Caco-2 (cell line): ENCODE measurements at regions not wholly inside any gene's neighbourhood (a gene's known extent, or its start where the extent isn't known, plus 50 kb on each side); places are given as distances from the start of the nearest gene placed in this dataset.

Source experiments
- BruUV-seq: library from RNA; stranded (reverse); fragments of 400-500 nt; replicated peaks from 2 replicates; lab custom pipeline; 2021; lab: Mats Ljungman, UMichigan
- CTCF ChIA-PET: fragments of 300-600 bp; sonication (Branson Sonifier 250); formaldehyde crosslinking; loops from one replicate; lab custom pipeline; 2022; ENCODE audit warnings: antibody characterized with exemption; lab: Charles Lee
- POLR2A ChIA-PET: fragments of 300-600 bp; sonication (Branson Sonifier 250); formaldehyde crosslinking; loops from one replicate; lab custom pipeline; 2022; ENCODE audit warnings: antibody characterized with exemption; lab: Charles Lee
- DNase-seq, 2 experiments: peaks; one replicate each; pipeline versions ENCODE4 v3.0.0 to v3.0.0-alpha.2; 2020 to 2022
- H3K27me3 ChIP-seq: replicated peaks from 2 replicates; pipeline ENCODE4 v1.6.0; 2011; ENCODE audit warnings: low read length; ENCODE audit not compliant: control insufficient read depth, insufficient read depth
- H3K36me3 ChIP-seq: 2 replicates; pipeline ENCODE4 v1.5.1; 2011; ENCODE audit warnings: low read length; ENCODE audit not compliant: control insufficient read depth, insufficient read depth
- H3K4me1 ChIP-seq: fragments of 250-450 bp; sonication (Bioruptor Pico); 2 replicates; pipeline ENCODE4 v1.5.1; 2020; ENCODE audit warnings: mild to moderate bottlenecking
- H3K4me3 ChIP-seq: 2 replicates; pipeline ENCODE4 v1.5.1; 2011; ENCODE audit warnings: low read depth, mild to moderate bottlenecking, control low read depth, low read length
- H3K9me3 ChIP-seq: fragments of 250-450 bp; sonication (Bioruptor Pico); 2 replicates; pipeline ENCODE4 v1.5.1; 2020; ENCODE audit warnings: mild to moderate bottlenecking, moderate library complexity
- H3K27ac Mint-ChIP-seq: one replicate; pipeline ENCODE4 v1.8.0; 2022; ENCODE audit warnings: mixed read lengths; ENCODE audit not compliant: unreplicated experiment
- H3K27me3 Mint-ChIP-seq: one replicate; pipeline ENCODE4 v1.8.0; 2022; ENCODE audit warnings: mixed read lengths; ENCODE audit not compliant: insufficient read depth, unreplicated experiment
- H3K36me3 Mint-ChIP-seq: one replicate; pipeline ENCODE4 v1.8.0; 2022; ENCODE audit warnings: mild to moderate bottlenecking, mixed read lengths; ENCODE audit not compliant: insufficient read depth, unreplicated experiment
- H3K4me1 Mint-ChIP-seq: one replicate; pipeline ENCODE4 v1.8.0; 2022; ENCODE audit warnings: low read depth, mixed read lengths; ENCODE audit not compliant: unreplicated experiment
- H3K4me3 Mint-ChIP-seq: one replicate; pipeline ENCODE4 v1.8.0; 2022; ENCODE audit warnings: mild to moderate bottlenecking, moderate library complexity, mixed read lengths; ENCODE audit not compliant: unreplicated experiment
- H3K9me3 Mint-ChIP-seq: one replicate; pipeline ENCODE4 v1.8.0; 2022; ENCODE audit warnings: mixed read lengths; ENCODE audit not compliant: unreplicated experiment
- intact Hi-C: fragments of 100-400 bp; cut with micrococcal nuclease; formaldehyde crosslinking; loops from one replicate; pipeline ENCODE4 v1.10.0; 2022; ENCODE audit not compliant: unreplicated experiment
- TF ChIP-seq, protein P1 (sequence below), 2 experiments: fragments of 200-600 bp in 1 of 2; IDR thresholded peaks; 1 replicate in 1 of 2; 2 replicates in 1 of 2; pipeline versions ENCODE4 v1.5.1 to v1.8.0; 2011 to 2022; ENCODE audit warnings: antibody characterized with exemption in 1 of 2, control low read depth in 1 of 2, inconsistent platforms in 1 of 2, low read depth in 1 of 2, low read length in 1 of 2, mild to moderate bottlenecking in 1 of 2, moderate library complexity in 1 of 2; ENCODE audit not compliant: insufficient read depth in 1 of 2, severe bottlenecking in 1 of 2, unreplicated experiment in 1 of 2

DNA sequence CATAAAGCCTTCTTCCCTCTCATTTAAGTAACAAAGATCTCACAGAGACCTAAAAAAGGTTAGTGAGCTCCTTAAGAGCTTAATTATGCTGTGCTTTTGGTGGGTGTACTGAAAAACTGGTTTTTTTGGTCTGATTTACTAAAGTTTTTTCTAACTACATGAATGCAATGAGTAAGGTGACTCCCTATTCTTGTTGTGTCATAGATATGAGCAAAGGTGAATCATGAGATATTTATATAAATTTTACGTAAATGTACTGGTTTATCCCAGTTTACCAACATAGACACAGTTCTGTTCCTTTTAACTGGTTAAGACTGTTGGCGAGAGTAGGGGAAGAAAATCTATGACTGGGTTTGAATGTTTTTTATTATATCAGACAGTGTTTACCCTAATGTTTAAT is 250.5 kb downstream of the NR2F1-AS1 start:
- TF ChIP-seq, protein P1, sequence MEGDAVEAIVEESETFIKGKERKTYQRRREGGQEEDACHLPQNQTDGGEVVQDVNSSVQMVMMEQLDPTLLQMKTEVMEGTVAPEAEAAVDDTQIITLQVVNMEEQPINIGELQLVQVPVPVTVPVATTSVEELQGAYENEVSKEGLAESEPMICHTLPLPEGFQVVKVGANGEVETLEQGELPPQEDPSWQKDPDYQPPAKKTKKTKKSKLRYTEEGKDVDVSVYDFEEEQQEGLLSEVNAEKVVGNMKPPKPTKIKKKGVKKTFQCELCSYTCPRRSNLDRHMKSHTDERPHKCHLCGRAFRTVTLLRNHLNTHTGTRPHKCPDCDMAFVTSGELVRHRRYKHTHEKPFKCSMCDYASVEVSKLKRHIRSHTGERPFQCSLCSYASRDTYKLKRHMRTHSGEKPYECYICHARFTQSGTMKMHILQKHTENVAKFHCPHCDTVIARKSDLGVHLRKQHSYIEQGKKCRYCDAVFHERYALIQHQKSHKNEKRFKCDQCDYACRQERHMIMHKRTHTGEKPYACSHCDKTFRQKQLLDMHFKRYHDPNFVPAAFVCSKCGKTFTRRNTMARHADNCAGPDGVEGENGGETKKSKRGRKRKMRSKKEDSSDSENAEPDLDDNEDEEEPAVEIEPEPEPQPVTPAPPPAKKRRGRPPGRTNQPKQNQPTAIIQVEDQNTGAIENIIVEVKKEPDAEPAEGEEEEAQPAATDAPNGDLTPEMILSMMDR (IDR thresholded peaks at IDR 0.05; ENCODE audit: insufficient read depth in 1 of 2, low read depth in 1 of 2, low read length in 1 of 2, severe bottlenecking in 1 of 2, unreplicated experiment in 1 of 2) = no peak
- Histone ChIP-seq H3K9me3 (no peaks in the 10 kb centered on the region), H3K4me3 (no peak overlapping the region), H3K27me3 (no peaks in the 10 kb centered on the region), H3K36me3 (no peaks in the 10 kb centered on the region), H3K4me1 (no peaks in the 10 kb centered on the region)
- ChIA-PET POLR2A (no interaction called here), CTCF (no interaction called here)
- Mint-ChIP-seq H3K36me3 (no peaks in the 10 kb centered on the region), H3K27ac (no peak overlapping the region), H3K9me3 (no peaks in the 10 kb centered on the region), H3K4me1 (no peaks in the 10 kb centered on the region), H3K27me3 (peaks cover 8% of the 10 kb centered on the region), H3K4me3 (no peak overlapping the region)
- no TSS peak for BruUV-seq
- intact Hi-C loops = no loop called here
- no peak for DNase-seq

DNA sequence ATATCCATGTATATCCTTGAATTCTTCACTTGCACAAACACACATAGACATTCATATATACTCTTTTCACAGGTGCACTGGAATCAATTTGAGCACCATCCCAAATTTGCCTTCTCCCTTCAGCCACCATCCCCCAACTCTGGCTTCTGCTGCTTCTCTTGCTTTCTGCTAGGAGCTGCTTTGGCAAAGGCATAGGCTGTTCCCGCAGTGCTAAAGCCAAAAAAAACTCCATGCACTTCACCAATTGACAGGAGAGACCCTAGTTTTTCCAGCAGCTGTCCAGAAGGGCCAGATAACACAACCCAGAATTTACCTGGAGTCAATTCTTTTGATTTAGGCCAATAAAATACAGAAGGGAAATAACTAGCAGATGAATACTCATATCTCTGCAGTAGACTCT is 251.3 kb downstream of the NR2F1-AS1 start:
- intact Hi-C loops = no loop called here
- no peaks in the 10 kb centered on the region for H3K4me1 ChIP-seq
- BruUV-seq = no TSS peak
- no peak for DNase-seq
- CTCF ChIA-PET = no interaction called here
- no peaks in the 10 kb centered on the region for H3K36me3 Mint-ChIP-seq
- H3K9me3 Mint-ChIP-seq = no peaks in the 10 kb centered on the region
- no peak overlapping the region for H3K27ac Mint-ChIP-seq
- no peaks in the 10 kb centered on the region for H3K36me3 ChIP-seq
- no peaks in the 10 kb centered on the region for H3K27me3 ChIP-seq
- POLR2A ChIA-PET = no interaction called here
- H3K9me3 ChIP-seq = no peaks in the 10 kb centered on the region
- TF ChIP-seq, protein P1 (IDR thresholded peaks at IDR 0.05; ENCODE audit: insufficient read depth in 1 of 2, low read depth in 1 of 2, low read length in 1 of 2, severe bottlenecking in 1 of 2, unreplicated experiment in 1 of 2) = no peak
- peaks cover 9% of the 10 kb centered on the region for H3K27me3 Mint-ChIP-seq
- no peak overlapping the region for H3K4me3 ChIP-seq
- no peaks in the 10 kb centered on the region for H3K4me1 Mint-ChIP-seq
- no peak overlapping the region for H3K4me3 Mint-ChIP-seq

DNA sequence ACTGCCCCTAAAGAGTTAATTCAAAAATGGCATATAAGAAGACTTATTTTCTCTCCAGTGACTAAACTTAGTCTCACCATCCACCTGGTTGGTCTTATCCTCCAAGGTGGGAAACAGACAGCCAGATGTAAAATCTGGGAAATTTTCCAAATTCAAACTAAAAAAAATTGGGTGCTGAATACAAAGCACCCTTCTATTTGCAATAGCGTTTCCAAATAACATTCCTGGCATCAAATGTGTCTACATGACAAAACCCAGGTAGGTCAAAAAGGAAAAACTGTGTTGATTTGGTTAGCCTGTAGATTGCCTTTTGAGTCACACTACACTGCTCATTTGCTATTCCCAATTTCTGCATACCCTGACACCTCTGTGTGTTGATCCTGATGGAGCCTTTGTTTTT is 252.2 kb downstream of the NR2F1-AS1 start:
- ChIA-PET POLR2A (no interaction called here), CTCF (no interaction called here)
- Histone ChIP-seq H3K36me3 (no peaks in the 10 kb centered on the region), H3K9me3 (no peaks in the 10 kb centered on the region), H3K4me3 (no peak overlapping the region), H3K27me3 (no peaks in the 10 kb centered on the region), H3K4me1 (no peaks in the 10 kb centered on the region)
- intact Hi-C loops = no loop called here
- H3K4me1 Mint-ChIP-seq = no peaks in the 10 kb centered on the region
- H3K36me3 Mint-ChIP-seq = no peaks in the 10 kb centered on the region
- H3K4me3 Mint-ChIP-seq = no peak overlapping the region
- TF ChIP-seq, protein P1 (IDR thresholded peaks at IDR 0.05; ENCODE audit: insufficient read depth in 1 of 2, low read depth in 1 of 2, low read length in 1 of 2, severe bottlenecking in 1 of 2, unreplicated experiment in 1 of 2) = no peak
- no peak overlapping the region for H3K27ac Mint-ChIP-seq
- no TSS peak for BruUV-seq
- H3K27me3 Mint-ChIP-seq = peaks cover 9% of the 10 kb centered on the region
- H3K9me3 Mint-ChIP-seq = no peaks in the 10 kb centered on the region
- no peak for DNase-seq
